HG03342 (cell line): ENCODE measurements at regions not wholly inside any gene's neighbourhood (a gene's known extent, or its start where the extent isn't known, plus 50 kb on each side); places are given as distances from the start of the nearest gene placed in this dataset.
"Not testable (repeated sequence)": the region's sequence is repeated elsewhere in the genome, so short reads cannot be mapped to it uniquely, and the experiment has no call there.

Experiments
- ATAC-seq: cut with Tn5 transposase; IDR thresholded peaks from one replicate; pipeline ENCODE4 v1.9.1; 2021; ENCODE audit warnings: mild to moderate bottlenecking, moderate library complexity; ENCODE audit not compliant: unreplicated experiment

- ATAC-seq, result no peak
Measured at GRCh38 chr18:40120796-40121391, 1834.1 kb upstream of the PIK3C3 start.

- ATAC-seq, result no peak
Measured at GRCh38 chr18:40120356-40120755, 1834.7 kb upstream of the PIK3C3 start.

GRCh38 chr18:40119581-40119980 lies 1835.5 kb upstream of the PIK3C3 start:
- not testable (repeated sequence) for ATAC-seq

GRCh38 chr18:40110455-40110854 lies 1844.6 kb upstream of the PIK3C3 start:
- ATAC-seq, result no peak

- no peak for ATAC-seq
Measured at GRCh38 chr18:40109252-40110049, 1845.6 kb upstream of the PIK3C3 start.

GRCh38 chr18:40108596-40108995 lies 1846.4 kb upstream of the PIK3C3 start:
- no peak for ATAC-seq

GRCh38 chr18:40102903-40103302 lies 1852.1 kb upstream of the PIK3C3 start:
- ATAC-seq, result no peak

GRCh38 chr18:40099641-40100040 lies 1855.4 kb upstream of the PIK3C3 start:
- ATAC-seq, result no peak

- no peak for ATAC-seq
Measured at GRCh38 chr18:40096675-40097074, 1858.4 kb upstream of the PIK3C3 start.

- no peak for ATAC-seq
Measured at GRCh38 chr18:40094441-40094840, 1860.6 kb upstream of the PIK3C3 start.

GRCh38 chr18:40088130-40088529 lies 1866.9 kb upstream of the PIK3C3 start:
- ATAC-seq, result no peak

GRCh38 chr18:40079786-40080185 lies 1875.2 kb upstream of the PIK3C3 start:
- no peak for ATAC-seq

GRCh38 chr18:40075616-40076015 lies 1879.4 kb upstream of the PIK3C3 start:
- ATAC-seq, result no peak

GRCh38 chr18:40072761-40073160 lies 1882.3 kb upstream of the PIK3C3 start:
- ATAC-seq, result no peak

- ATAC-seq, result no peak
Measured at GRCh38 chr18:40066368-40066767, 1888.7 kb upstream of the PIK3C3 start.

- ATAC-seq, result no peak
Measured at GRCh38 chr18:40063488-40063887, 1891.5 kb upstream of the PIK3C3 start.

GRCh38 chr18:40061086-40061485 lies 1893.9 kb upstream of the PIK3C3 start:
- ATAC-seq, result no peak

- ATAC-seq, result no peak
Measured at GRCh38 chr18:40060562-40060961, 1894.5 kb upstream of the PIK3C3 start.

- no peak for ATAC-seq
Measured at GRCh38 chr18:40058811-40059570, 1896.0 kb upstream of the PIK3C3 start.

- no peak for ATAC-seq
Measured at GRCh38 chr18:40056079-40056692, 1898.8 kb upstream of the PIK3C3 start.

- ATAC-seq, result no peak
Measured at GRCh38 chr18:40055262-40055661, 1899.8 kb upstream of the PIK3C3 start.
